ENCODE measurements at regions not wholly inside any gene's neighbourhood (a gene's known extent, or its start where the extent isn't known, plus 50 kb on each side); places are given as distances from the start of the nearest gene placed in this dataset.

GRCh38 chr3:182523836-182524235 is 269.5 kb upstream of the ATP11B start:
- Histone ChIP-seq H2AFZ (no peak overlapping the region), H4K20me1 (ENCODE audit: insufficient read depth) (no peaks in the 10 kb centered on the region), H3K4me1 (ENCODE audit: insufficient read depth) (no peaks in the 10 kb centered on the region), H3K9me3 (ENCODE audit: low read depth) (no peaks in the 10 kb centered on the region), H3K27ac (no peak overlapping the region), H3K79me2 (ENCODE audit: insufficient read depth) (no peaks in the 10 kb centered on the region), H3F3A (ENCODE audit: insufficient read depth) (no peaks in the 10 kb centered on the region), H3K9me2 (ENCODE audit: insufficient read depth) (no peaks in the 10 kb centered on the region), H3K36me3 (ENCODE audit: low read depth) (no peaks in the 10 kb centered on the region), H3K4me2 (ENCODE audit: unreplicated experiment) (no peak overlapping the region), H3K27me3 (replicated peaks; ENCODE audit: insufficient read depth) (no peaks in the 10 kb centered on the region), H3K9ac (no peak overlapping the region), H3K4me3 (no peak overlapping the region)
- DNase-seq: no peak
- no peak for TF ChIP-seq EZH2 (IDR thresholded peaks at IDR 0.05; ENCODE audit: insufficient read depth, poor library complexity, severe bottlenecking)
- in situ Hi-C loops (cut with MboI): no loop called here
- 18 to 20% methylated on average over 2 of the region's 2 CpGs for WGBS, 2 experiments (ENCODE audit: low coverage in 1 of 2, low lambda C conversion rate in 2 of 2, missing lambda C conversion rate in 2 of 2)

- Histone ChIP-seq H3K4me3 (no peak overlapping the region), H3K4me1 (ENCODE audit: insufficient read depth) (no peaks in the 10 kb centered on the region), H3K9ac (no peak overlapping the region), H4K20me1 (ENCODE audit: insufficient read depth) (no peaks in the 10 kb centered on the region), H3K27me3 (replicated peaks; ENCODE audit: insufficient read depth) (no peaks in the 10 kb centered on the region), H3K27ac (no peak overlapping the region), H3K4me2 (ENCODE audit: unreplicated experiment) (no peak overlapping the region), H3K9me2 (ENCODE audit: insufficient read depth) (no peaks in the 10 kb centered on the region), H3F3A (ENCODE audit: insufficient read depth) (no peaks in the 10 kb centered on the region), H3K36me3 (ENCODE audit: low read depth) (no peaks in the 10 kb centered on the region), H3K79me2 (ENCODE audit: insufficient read depth) (no peaks in the 10 kb centered on the region), H2AFZ (no peak overlapping the region), H3K9me3 (ENCODE audit: low read depth) (no peaks in the 10 kb centered on the region)
- WGBS, 2 experiments (ENCODE audit: low coverage in 1 of 2, low lambda C conversion rate in 2 of 2, missing lambda C conversion rate in 2 of 2): 20 to 27% methylated on average over 5 of the region's 5 CpGs
- no peak for DNase-seq
- no peak for TF ChIP-seq EZH2phosphoT487 (IDR thresholded peaks at IDR 0.05; ENCODE audit: insufficient read depth, low read depth)
- no peak for TF ChIP-seq EZH2 (IDR thresholded peaks at IDR 0.05; ENCODE audit: insufficient read depth, poor library complexity, severe bottlenecking)
- in situ Hi-C loops (cut with MboI): no loop called here
Observed at GRCh38 chr3:182524711-182525401, 268.4 kb upstream of the ATP11B start.

- in situ Hi-C loops (cut with MboI): no loop called here
- H3K9ac ChIP-seq: no peak overlapping the region
- no peaks in the 10 kb centered on the region for H3K79me2 ChIP-seq (ENCODE audit: insufficient read depth)
- no peak overlapping the region for H3K27ac ChIP-seq
- H4K20me1 ChIP-seq (ENCODE audit: insufficient read depth): no peaks in the 10 kb centered on the region
- no peaks in the 10 kb centered on the region for H3K27me3 ChIP-seq (replicated peaks; ENCODE audit: insufficient read depth)
- TF ChIP-seq EZH2 (IDR thresholded peaks at IDR 0.05; ENCODE audit: insufficient read depth, poor library complexity, severe bottlenecking): no peak
- no peak for TF ChIP-seq EZH2phosphoT487 (IDR thresholded peaks at IDR 0.05; ENCODE audit: insufficient read depth, low read depth)
- no peak overlapping the region for H3K4me2 ChIP-seq (ENCODE audit: unreplicated experiment)
- H3K4me1 ChIP-seq (ENCODE audit: insufficient read depth): no peaks in the 10 kb centered on the region
- no peak overlapping the region for H2AFZ ChIP-seq
- no peak overlapping the region for H3K4me3 ChIP-seq
- no peaks in the 10 kb centered on the region for H3K36me3 ChIP-seq (ENCODE audit: low read depth)
- no peaks in the 10 kb centered on the region for H3K9me2 ChIP-seq (ENCODE audit: insufficient read depth)
- H3K9me3 ChIP-seq (ENCODE audit: low read depth): no peaks in the 10 kb centered on the region
- no peak for DNase-seq
- no peaks in the 10 kb centered on the region for H3F3A ChIP-seq (ENCODE audit: insufficient read depth)
- 5 to 8% methylated on average over 4 of the region's 4 CpGs for WGBS, 2 experiments (ENCODE audit: low coverage in 1 of 2, low lambda C conversion rate in 2 of 2, missing lambda C conversion rate in 2 of 2)
Observed at GRCh38 chr3:182525766-182526374, 267.4 kb upstream of the ATP11B start.

GRCh38 chr3:182527745-182528144 is 265.6 kb upstream of the ATP11B start:
- Histone ChIP-seq H3K36me3 (ENCODE audit: low read depth) (no peaks in the 10 kb centered on the region), H3K4me3 (no peak overlapping the region), H3K79me2 (ENCODE audit: insufficient read depth) (no peaks in the 10 kb centered on the region), H4K20me1 (ENCODE audit: insufficient read depth) (no peaks in the 10 kb centered on the region), H3K9me2 (ENCODE audit: insufficient read depth) (no peaks in the 10 kb centered on the region), H3K4me2 (ENCODE audit: unreplicated experiment) (no peak overlapping the region), H3K27ac (no peak overlapping the region), H3K4me1 (ENCODE audit: insufficient read depth) (no peaks in the 10 kb centered on the region), H2AFZ (no peak overlapping the region), H3K9ac (no peak overlapping the region), H3K27me3 (replicated peaks; ENCODE audit: insufficient read depth) (no peaks in the 10 kb centered on the region), H3K9me3 (ENCODE audit: low read depth) (no peaks in the 10 kb centered on the region), H3F3A (ENCODE audit: insufficient read depth) (no peaks in the 10 kb centered on the region)
- in situ Hi-C loops (cut with MboI): no loop called here
- no peak for TF ChIP-seq EZH2phosphoT487 (IDR thresholded peaks at IDR 0.05; ENCODE audit: insufficient read depth, low read depth)
- DNase-seq: no peak

- Histone ChIP-seq H3K9ac (no peak overlapping the region), H2AFZ (no peak overlapping the region), H3F3A (ENCODE audit: insufficient read depth) (no peaks in the 10 kb centered on the region), H3K27me3 (replicated peaks; ENCODE audit: insufficient read depth) (no peaks in the 10 kb centered on the region), H3K36me3 (ENCODE audit: low read depth) (no peaks in the 10 kb centered on the region), H3K79me2 (ENCODE audit: insufficient read depth) (no peaks in the 10 kb centered on the region), H3K9me3 (ENCODE audit: low read depth) (no peaks in the 10 kb centered on the region), H3K27ac (no peak overlapping the region), H3K4me1 (ENCODE audit: insufficient read depth) (no peaks in the 10 kb centered on the region), H4K20me1 (ENCODE audit: insufficient read depth) (no peaks in the 10 kb centered on the region), H3K9me2 (ENCODE audit: insufficient read depth) (no peaks in the 10 kb centered on the region), H3K4me3 (no peak overlapping the region), H3K4me2 (ENCODE audit: unreplicated experiment) (no peak overlapping the region)
- no peak for DNase-seq
- in situ Hi-C loops (cut with MboI): no loop called here
- WGBS, 2 experiments (ENCODE audit: low coverage in 1 of 2, low lambda C conversion rate in 2 of 2, missing lambda C conversion rate in 2 of 2): 12 to 18% methylated on average over 3 of the region's 3 CpGs
- no peak for TF ChIP-seq EZH2 (IDR thresholded peaks at IDR 0.05; ENCODE audit: insufficient read depth, poor library complexity, severe bottlenecking)
- no peak for TF ChIP-seq EZH2phosphoT487 (IDR thresholded peaks at IDR 0.05; ENCODE audit: insufficient read depth, low read depth)
Observed at GRCh38 chr3:182530316-182530715, 263.0 kb upstream of the ATP11B start.

Data from GM23248 (cell line).